ENCODE measurements at regions not wholly inside any gene's neighbourhood (a gene's known extent, or its start where the extent isn't known, plus 50 kb on each side); places are given as distances from the start of the nearest gene placed in this dataset.

DNA sequence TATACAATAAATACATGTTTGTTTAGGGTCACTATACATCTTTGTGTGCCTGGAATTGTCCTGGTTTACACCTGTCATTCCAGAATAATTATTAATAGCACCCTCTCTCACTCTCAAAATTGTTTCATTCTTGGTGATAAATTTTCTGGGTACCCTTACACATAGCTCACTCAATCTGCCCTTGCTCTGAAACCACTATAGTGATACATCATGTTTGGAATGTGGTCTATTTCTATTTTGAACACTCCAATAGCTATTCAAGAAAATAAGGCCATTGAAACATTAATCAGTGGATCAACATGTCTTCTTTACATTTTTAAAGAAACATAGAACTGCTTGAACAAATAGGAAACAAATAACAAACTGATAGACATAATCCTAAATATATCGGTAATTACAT, 158.7 kb downstream of the ARRDC3 start:
- Histone ChIP-seq H3K9me3 (replicated peaks; ENCODE audit: control insufficient read depth, low read depth, low read length) (no peaks in the 10 kb centered on the region), H3K4me3 (ENCODE audit: low read length) (no peak overlapping the region), H3K36me3 (ENCODE audit: control insufficient read depth, insufficient read depth, low read length) (no peaks in the 10 kb centered on the region), H3K27me3 (ENCODE audit: control insufficient read depth, insufficient read depth, low read length) (no peaks in the 10 kb centered on the region), H3K27ac (ENCODE audit: low read length) (no peak overlapping the region), H3K4me1 (ENCODE audit: control insufficient read depth, insufficient read depth, low read length) (no peaks in the 10 kb centered on the region)
- no CpG with 5 or more reads among the region's 1 CpG for WGBS (ENCODE audit: insufficient coverage)
- DNase-seq = no peak

DNA sequence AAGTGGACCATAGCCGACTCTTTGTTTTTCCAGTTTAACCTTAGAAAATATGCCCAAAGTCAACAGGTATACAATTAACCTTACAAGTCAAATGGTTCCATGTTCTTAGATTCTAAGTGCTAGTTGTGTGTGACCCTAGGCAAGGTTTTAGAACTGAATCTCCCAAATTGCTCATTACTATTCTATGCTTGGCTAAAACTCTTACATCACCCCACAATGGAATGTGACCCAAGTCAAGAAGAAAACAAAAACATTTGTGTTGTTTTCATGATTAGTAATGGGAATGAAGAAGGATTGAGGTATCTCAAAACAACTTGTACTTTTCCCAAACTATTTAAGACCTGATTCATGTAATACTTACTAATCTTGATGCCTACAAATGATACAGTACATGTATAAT, 159.2 kb downstream of the ARRDC3 start:
- no CpG with 5 or more reads among the region's 1 CpG for WGBS (ENCODE audit: insufficient coverage)
- no peak for DNase-seq
- no peaks in the 10 kb centered on the region for H3K4me1 ChIP-seq (ENCODE audit: control insufficient read depth, insufficient read depth, low read length)
- H3K9me3 ChIP-seq (replicated peaks; ENCODE audit: control insufficient read depth, low read depth, low read length) = no peaks in the 10 kb centered on the region
- H3K27ac ChIP-seq (ENCODE audit: low read length) = no peak overlapping the region
- no peak overlapping the region for H3K4me3 ChIP-seq (ENCODE audit: low read length)
- no peaks in the 10 kb centered on the region for H3K36me3 ChIP-seq (ENCODE audit: control insufficient read depth, insufficient read depth, low read length)
- no peaks in the 10 kb centered on the region for H3K27me3 ChIP-seq (ENCODE audit: control insufficient read depth, insufficient read depth, low read length)

GRCh38 chr5:91222482-91222881, 160.6 kb downstream of the ARRDC3 start:
- 90% methylated on average over 2 of the region's 5 CpGs for WGBS (ENCODE audit: insufficient coverage)

GRCh38 chr5:91221917-91222316, 161.2 kb downstream of the ARRDC3 start:
- DNase-seq = no peak
- Histone ChIP-seq H3K4me1 (ENCODE audit: control insufficient read depth, insufficient read depth, low read length) (no peaks in the 10 kb centered on the region), H3K36me3 (ENCODE audit: control insufficient read depth, insufficient read depth, low read length) (no peaks in the 10 kb centered on the region), H3K4me3 (ENCODE audit: low read length) (no peak overlapping the region), H3K9me3 (replicated peaks; ENCODE audit: control insufficient read depth, low read depth, low read length) (no peaks in the 10 kb centered on the region), H3K27ac (ENCODE audit: low read length) (no peak overlapping the region), H3K27me3 (ENCODE audit: control insufficient read depth, insufficient read depth, low read length) (no peaks in the 10 kb centered on the region)
- WGBS (ENCODE audit: insufficient coverage) = 100% methylated on average over 1 of the region's 1 CpG

More at GRCh38 chr5:91222482-91222881, 160.6 kb downstream of the ARRDC3 start:
- DNase-seq = no peak
- Histone ChIP-seq H3K4me3 (ENCODE audit: low read length) (no peak overlapping the region), H3K27me3 (ENCODE audit: control insufficient read depth, insufficient read depth, low read length) (no peaks in the 10 kb centered on the region), H3K4me1 (ENCODE audit: control insufficient read depth, insufficient read depth, low read length) (no peaks in the 10 kb centered on the region), H3K27ac (ENCODE audit: low read length) (no peak overlapping the region), H3K9me3 (replicated peaks; ENCODE audit: control insufficient read depth, low read depth, low read length) (no peaks in the 10 kb centered on the region), H3K36me3 (ENCODE audit: control insufficient read depth, insufficient read depth, low read length) (no peaks in the 10 kb centered on the region)

DNA sequence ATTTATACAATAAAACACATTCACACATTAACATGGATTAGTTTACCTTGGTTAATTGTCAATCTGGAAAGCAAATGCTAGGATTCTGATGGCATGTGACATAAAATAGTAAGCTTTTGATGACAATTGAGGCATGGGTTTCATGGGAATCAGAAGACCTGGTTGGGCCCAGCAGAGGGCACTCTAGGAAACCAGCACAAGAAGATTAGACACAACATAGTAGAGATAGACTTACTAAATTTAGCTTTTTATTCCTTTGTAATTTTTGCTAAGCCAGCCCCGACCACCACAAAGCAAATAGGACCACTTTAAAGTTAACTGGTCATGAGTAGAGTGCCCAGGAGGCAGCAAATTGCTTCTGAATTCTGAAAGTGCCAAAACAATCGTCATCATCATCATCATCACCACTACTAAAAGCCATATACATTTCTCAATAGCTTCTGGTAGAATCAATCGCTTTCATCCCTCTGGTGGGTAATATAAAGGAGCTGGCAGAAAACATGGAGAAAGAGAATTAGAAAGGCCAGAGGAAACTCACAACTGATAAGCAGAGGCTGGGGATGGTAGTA, 163.2 kb downstream of the ARRDC3 start:
- H3K27ac ChIP-seq (ENCODE audit: low read length) = no peak overlapping the region
- no peaks in the 10 kb centered on the region for H3K36me3 ChIP-seq (ENCODE audit: control insufficient read depth, insufficient read depth, low read length)
- no CpG with 5 or more reads among the region's 3 CpGs for WGBS (ENCODE audit: insufficient coverage)
- H3K4me3 ChIP-seq (ENCODE audit: low read length) = no peak overlapping the region
- H3K9me3 ChIP-seq (replicated peaks; ENCODE audit: control insufficient read depth, low read depth, low read length) = no peaks in the 10 kb centered on the region
- no peaks in the 10 kb centered on the region for H3K4me1 ChIP-seq (ENCODE audit: control insufficient read depth, insufficient read depth, low read length)
- no peak for DNase-seq
- H3K27me3 ChIP-seq (ENCODE audit: control insufficient read depth, insufficient read depth, low read length) = no peaks in the 10 kb centered on the region

GRCh38 chr5:91219091-91219802, 163.9 kb downstream of the ARRDC3 start:
- no peaks in the 10 kb centered on the region for H3K36me3 ChIP-seq (ENCODE audit: control insufficient read depth, insufficient read depth, low read length)
- WGBS (ENCODE audit: insufficient coverage) = 75% methylated on average over 1 of the region's 5 CpGs
- H3K4me1 ChIP-seq (ENCODE audit: control insufficient read depth, insufficient read depth, low read length) = no peaks in the 10 kb centered on the region
- no peaks in the 10 kb centered on the region for H3K9me3 ChIP-seq (replicated peaks; ENCODE audit: control insufficient read depth, low read depth, low read length)
- no peaks in the 10 kb centered on the region for H3K27me3 ChIP-seq (ENCODE audit: control insufficient read depth, insufficient read depth, low read length)
- peak; percentile 67 for DNase-seq
- no peak overlapping the region for H3K27ac ChIP-seq (ENCODE audit: low read length)
- no peak overlapping the region for H3K4me3 ChIP-seq (ENCODE audit: low read length)

GRCh38 chr5:91217859-91218258, 165.3 kb downstream of the ARRDC3 start:
- no CpG with 5 or more reads among the region's 1 CpG for WGBS (ENCODE audit: insufficient coverage)

GRCh38 chr5:91214571-91214970, 168.5 kb downstream of the ARRDC3 start:
- no peaks in the 10 kb centered on the region for H3K27me3 ChIP-seq (ENCODE audit: control insufficient read depth, insufficient read depth, low read length)
- no peaks in the 10 kb centered on the region for H3K36me3 ChIP-seq (ENCODE audit: control insufficient read depth, insufficient read depth, low read length)
- H3K4me1 ChIP-seq (ENCODE audit: control insufficient read depth, insufficient read depth, low read length) = peaks cover 12% of the 10 kb centered on the region
- DNase-seq = no peak
- H3K9me3 ChIP-seq (replicated peaks; ENCODE audit: control insufficient read depth, low read depth, low read length) = no peaks in the 10 kb centered on the region
- H3K27ac ChIP-seq (ENCODE audit: low read length) = no peak overlapping the region
- 90% methylated on average over 3 of the region's 4 CpGs for WGBS (ENCODE audit: insufficient coverage)
- no peak overlapping the region for H3K4me3 ChIP-seq (ENCODE audit: low read length)

More at GRCh38 chr5:91217859-91218258, 165.3 kb downstream of the ARRDC3 start:
- Histone ChIP-seq H3K4me1 (ENCODE audit: control insufficient read depth, insufficient read depth, low read length) (peaks cover 1% of the 10 kb centered on the region), H3K27me3 (ENCODE audit: control insufficient read depth, insufficient read depth, low read length) (no peaks in the 10 kb centered on the region), H3K36me3 (ENCODE audit: control insufficient read depth, insufficient read depth, low read length) (no peaks in the 10 kb centered on the region), H3K27ac (ENCODE audit: low read length) (no peak overlapping the region), H3K4me3 (ENCODE audit: low read length) (no peak overlapping the region), H3K9me3 (replicated peaks; ENCODE audit: control insufficient read depth, low read depth, low read length) (no peaks in the 10 kb centered on the region)
- no peak for DNase-seq

Data from muscle of leg (tissue), 3 donors.